GM23338 (cell line): ENCODE measurements at regions not wholly inside any gene's neighbourhood (a gene's known extent, or its start where the extent isn't known, plus 50 kb on each side); places are given as distances from the start of the nearest gene placed in this dataset.

Experiments used
- ATAC-seq: fragments of 200-7000 bp; cut with Tn5 transposase; 3 replicates; pipeline ENCODE4 v1.9.1; 2020
- DNase-seq: peaks from one replicate; pipeline ENCODE4 v3.0.0-alpha.2; 2015; ENCODE audit warnings: low spot score
- H2AFZ ChIP-seq: fragments of 200-600 bp; sonication (generic); 2 replicates; pipeline ENCODE4 v1.8.0; 2016; ENCODE audit warnings: antibody characterized with exemption, mild to moderate bottlenecking, moderate library complexity
- H3F3A ChIP-seq: fragments of 200-600 bp; sonication (generic); replicated peaks from 2 replicates; pipeline ENCODE4 v1.8.0; 2017; ENCODE audit warnings: antibody characterized with exemption, mixed run types, low read depth
- H3K27ac ChIP-seq: fragments of 200-600 bp; sonication (generic); 2 replicates; pipeline ENCODE4 v1.6.1; 2016; ENCODE audit warnings: low read depth
- H3K27me3 ChIP-seq: fragments of 200-600 bp; sonication (generic); 2 replicates; pipeline ENCODE4 v1.8.0; 2016; ENCODE audit warnings: mild to moderate bottlenecking, mixed run types, moderate library complexity; ENCODE audit not compliant: insufficient read depth
- H3K36me3 ChIP-seq: fragments of 200-600 bp; sonication (generic); 2 replicates; pipeline ENCODE4 v1.8.0; 2016; ENCODE audit warnings: mild to moderate bottlenecking; ENCODE audit not compliant: insufficient read depth
- H3K4me1 ChIP-seq: fragments of 200-600 bp; sonication (generic); 2 replicates; pipeline ENCODE4 v1.8.0; 2016; ENCODE audit warnings: mild to moderate bottlenecking, moderate library complexity; ENCODE audit not compliant: insufficient read depth
- H3K4me2 ChIP-seq: fragments of 200-600 bp; sonication (generic); 2 replicates; pipeline ENCODE4 v1.7.1; 2017; ENCODE audit warnings: mixed run types
- H3K4me3 ChIP-seq: fragments of 200-600 bp; sonication (generic); 2 replicates; pipeline ENCODE4 v1.6.1; 2016; ENCODE audit warnings: mixed run types
- H3K79me2 ChIP-seq: fragments of 200-600 bp; sonication (generic); replicated peaks from 2 replicates; pipeline ENCODE4 v1.8.0; 2017; ENCODE audit warnings: mild to moderate bottlenecking; ENCODE audit not compliant: insufficient read depth
- H3K9me2 ChIP-seq: fragments of 200-600 bp; sonication (generic); 2 replicates; pipeline ENCODE4 v1.8.0; 2017; ENCODE audit not compliant: insufficient read depth
- H4K20me1 ChIP-seq: fragments of 200-600 bp; sonication (generic); replicated peaks from 2 replicates; pipeline ENCODE4 v1.8.0; 2017; ENCODE audit warnings: mild to moderate bottlenecking; ENCODE audit not compliant: insufficient read depth
- H3K27ac Mint-ChIP-seq: 2 replicates; pipeline ENCODE4 v1.8.0; 2020; ENCODE audit warnings: inconsistent platforms, mild to moderate bottlenecking, moderate library complexity, mixed read lengths
- H3K27me3 Mint-ChIP-seq: 3 replicates; pipeline ENCODE4 v1.8.0; 2022; ENCODE audit warnings: low read depth, mild to moderate bottlenecking, moderate library complexity, mixed read lengths, inconsistent platforms; ENCODE audit not compliant: insufficient read depth, poor library complexity
- H3K36me3 Mint-ChIP-seq: 3 replicates; pipeline ENCODE4 v1.8.0; 2021; ENCODE audit warnings: low read depth, mild to moderate bottlenecking, inconsistent platforms, moderate library complexity, mixed read lengths
- H3K4me1 Mint-ChIP-seq: 3 replicates; pipeline ENCODE4 v1.8.0; 2020; ENCODE audit warnings: mild to moderate bottlenecking, inconsistent platforms, mixed read lengths
- H3K4me3 Mint-ChIP-seq: 3 replicates; pipeline ENCODE4 v1.8.0; 2021; ENCODE audit warnings: moderate library complexity, mild to moderate bottlenecking, inconsistent platforms, mixed read lengths
- H3K9me3 Mint-ChIP-seq: 3 replicates; pipeline ENCODE4 v1.8.0; 2020; ENCODE audit warnings: moderate library complexity, mild to moderate bottlenecking, inconsistent platforms, mixed read lengths
- CTCF ChIP-seq, 2 experiments: fragments of 200-600 bp in 1 of 2; sonication (generic) in 1 of 2; conservative IDR thresholded peaks; 2 replicates each; pipeline versions ENCODE4 v1.5.1 to v1.6.1; 2016 to 2017; ENCODE audit warnings: antibody characterized with exemption in 2 of 2, low read depth in 2 of 2, mild to moderate bottlenecking in 2 of 2, moderate library complexity in 1 of 2
- EZH2 ChIP-seq: fragments of 200-600 bp; sonication (generic); IDR thresholded peaks from one replicate; pipeline ENCODE4 v1.8.0; 2017; ENCODE audit warnings: antibody characterized with exemption, mild to moderate bottlenecking, low read depth; ENCODE audit not compliant: unreplicated experiment
- EZH2phosphoT487 ChIP-seq: fragments of 200-600 bp; sonication (generic); IDR thresholded peaks from one replicate; pipeline ENCODE4 v1.8.1; 2018; ENCODE audit warnings: antibody characterized with exemption; ENCODE audit not compliant: unreplicated experiment
- NANOG ChIP-seq: IDR thresholded peaks from 2 replicates; pipeline ENCODE4 v1.6.1; 2016; ENCODE audit warnings: antibody characterized with exemption, borderline replicate concordance
- POLR2AphosphoS5 ChIP-seq: IDR thresholded peaks from 2 replicates; pipeline ENCODE4 v1.6.1; 2016; ENCODE audit warnings: antibody characterized with exemption, low read depth
- STAT1 ChIP-seq: IDR thresholded peaks from one replicate; pipeline ENCODE4 v1.6.1; 2016; ENCODE audit warnings: antibody characterized with exemption; ENCODE audit not compliant: unreplicated experiment
- ZNF114 ChIP-seq: fragments of 250-450 bp; sonication (Bioruptor Pico); IDR thresholded peaks from 2 replicates; pipeline ENCODE4 v1.5.0; 2020; ENCODE audit warnings: mild to moderate bottlenecking, moderate library complexity
- ZNF331 ChIP-seq: fragments of 250-450 bp; sonication (Bioruptor Pico); IDR thresholded peaks from 2 replicates; pipeline ENCODE4 v1.5.0; 2020; ENCODE audit warnings: low read depth, mild to moderate bottlenecking, moderate library complexity
- TF ChIP-seq, protein P1 (sequence below): fragments of 250-450 bp; sonication (Bioruptor Pico); IDR thresholded peaks from 2 replicates; pipeline ENCODE4 v1.5.0; 2020; ENCODE audit warnings: mild to moderate bottlenecking, moderate library complexity

- Mint-ChIP-seq H3K27ac (no peak overlapping the region), H3K36me3 (no peaks in the 10 kb centered on the region)
- H3K79me2 ChIP-seq: no peaks in the 10 kb centered on the region
Observed at GRCh38 chr22:23380911-23381310, 199.2 kb downstream of the IGLL1 start.

GRCh38 chr22:23380230-23380573, 199.9 kb downstream of the IGLL1 start:
- no peak overlapping the region for H3K27ac Mint-ChIP-seq

More at GRCh38 chr22:23380911-23381310, 199.2 kb downstream of the IGLL1 start:
- Mint-ChIP-seq H3K4me3 (no peak overlapping the region), H3K4me1 (peaks cover 6% of the 10 kb centered on the region), H3K27me3 (peaks cover 9% of the 10 kb centered on the region), H3K9me3 (no peaks in the 10 kb centered on the region)
- Histone ChIP-seq H2AFZ (no peak overlapping the region), H3K4me2 (no peak overlapping the region), H3K4me3 (no peak overlapping the region), H4K20me1 (no peaks in the 10 kb centered on the region), H3K36me3 (no peaks in the 10 kb centered on the region), H3K27me3 (peaks cover 20% of the 10 kb centered on the region; the same call in 1 of the 2 replicates), H3K27ac (no peak overlapping the region), H3K4me1 (no peaks in the 10 kb centered on the region), H3K9me2 (no peaks in the 10 kb centered on the region), H3F3A (no peaks in the 10 kb centered on the region)
- TF ChIP-seq STAT1 (no peak), EZH2 (no peak), ZNF331 (no peak), CTCF (conservative IDR thresholded peaks at IDR 0.05; ENCODE audit: low read depth in 2 of 2) (no peak), NANOG (no peak), POLR2AphosphoS5 (no peak)
- DNase-seq (no peak), ATAC-seq (no peak)

More at GRCh38 chr22:23380230-23380573, 199.9 kb downstream of the IGLL1 start:
- no peak for DNase-seq
- Histone ChIP-seq H3K9me2 (no peaks in the 10 kb centered on the region), H3K36me3 (no peaks in the 10 kb centered on the region), H3K79me2 (no peaks in the 10 kb centered on the region), H3K4me3 (no peak overlapping the region), H3F3A (no peaks in the 10 kb centered on the region), H2AFZ (no peak overlapping the region), H3K4me1 (no peaks in the 10 kb centered on the region), H3K27me3 (peaks cover 27% of the 10 kb centered on the region; the same call in 1 of the 2 replicates), H3K27ac (no peak overlapping the region), H4K20me1 (no peaks in the 10 kb centered on the region), H3K4me2 (no peak overlapping the region)
- Mint-ChIP-seq H3K4me1 (peaks cover 6% of the 10 kb centered on the region), H3K27me3 (peaks cover 11% of the 10 kb centered on the region), H3K9me3 (no peaks in the 10 kb centered on the region), H3K36me3 (no peaks in the 10 kb centered on the region), H3K4me3 (no peak overlapping the region)
- ATAC-seq: no peak
- TF ChIP-seq STAT1: no peak
- TF ChIP-seq CTCF (conservative IDR thresholded peaks at IDR 0.05; ENCODE audit: low read depth in 2 of 2): no peak
- no peak for TF ChIP-seq POLR2AphosphoS5
- TF ChIP-seq EZH2phosphoT487: no peak
- TF ChIP-seq ZNF114: no peak
- TF ChIP-seq, protein P1, sequence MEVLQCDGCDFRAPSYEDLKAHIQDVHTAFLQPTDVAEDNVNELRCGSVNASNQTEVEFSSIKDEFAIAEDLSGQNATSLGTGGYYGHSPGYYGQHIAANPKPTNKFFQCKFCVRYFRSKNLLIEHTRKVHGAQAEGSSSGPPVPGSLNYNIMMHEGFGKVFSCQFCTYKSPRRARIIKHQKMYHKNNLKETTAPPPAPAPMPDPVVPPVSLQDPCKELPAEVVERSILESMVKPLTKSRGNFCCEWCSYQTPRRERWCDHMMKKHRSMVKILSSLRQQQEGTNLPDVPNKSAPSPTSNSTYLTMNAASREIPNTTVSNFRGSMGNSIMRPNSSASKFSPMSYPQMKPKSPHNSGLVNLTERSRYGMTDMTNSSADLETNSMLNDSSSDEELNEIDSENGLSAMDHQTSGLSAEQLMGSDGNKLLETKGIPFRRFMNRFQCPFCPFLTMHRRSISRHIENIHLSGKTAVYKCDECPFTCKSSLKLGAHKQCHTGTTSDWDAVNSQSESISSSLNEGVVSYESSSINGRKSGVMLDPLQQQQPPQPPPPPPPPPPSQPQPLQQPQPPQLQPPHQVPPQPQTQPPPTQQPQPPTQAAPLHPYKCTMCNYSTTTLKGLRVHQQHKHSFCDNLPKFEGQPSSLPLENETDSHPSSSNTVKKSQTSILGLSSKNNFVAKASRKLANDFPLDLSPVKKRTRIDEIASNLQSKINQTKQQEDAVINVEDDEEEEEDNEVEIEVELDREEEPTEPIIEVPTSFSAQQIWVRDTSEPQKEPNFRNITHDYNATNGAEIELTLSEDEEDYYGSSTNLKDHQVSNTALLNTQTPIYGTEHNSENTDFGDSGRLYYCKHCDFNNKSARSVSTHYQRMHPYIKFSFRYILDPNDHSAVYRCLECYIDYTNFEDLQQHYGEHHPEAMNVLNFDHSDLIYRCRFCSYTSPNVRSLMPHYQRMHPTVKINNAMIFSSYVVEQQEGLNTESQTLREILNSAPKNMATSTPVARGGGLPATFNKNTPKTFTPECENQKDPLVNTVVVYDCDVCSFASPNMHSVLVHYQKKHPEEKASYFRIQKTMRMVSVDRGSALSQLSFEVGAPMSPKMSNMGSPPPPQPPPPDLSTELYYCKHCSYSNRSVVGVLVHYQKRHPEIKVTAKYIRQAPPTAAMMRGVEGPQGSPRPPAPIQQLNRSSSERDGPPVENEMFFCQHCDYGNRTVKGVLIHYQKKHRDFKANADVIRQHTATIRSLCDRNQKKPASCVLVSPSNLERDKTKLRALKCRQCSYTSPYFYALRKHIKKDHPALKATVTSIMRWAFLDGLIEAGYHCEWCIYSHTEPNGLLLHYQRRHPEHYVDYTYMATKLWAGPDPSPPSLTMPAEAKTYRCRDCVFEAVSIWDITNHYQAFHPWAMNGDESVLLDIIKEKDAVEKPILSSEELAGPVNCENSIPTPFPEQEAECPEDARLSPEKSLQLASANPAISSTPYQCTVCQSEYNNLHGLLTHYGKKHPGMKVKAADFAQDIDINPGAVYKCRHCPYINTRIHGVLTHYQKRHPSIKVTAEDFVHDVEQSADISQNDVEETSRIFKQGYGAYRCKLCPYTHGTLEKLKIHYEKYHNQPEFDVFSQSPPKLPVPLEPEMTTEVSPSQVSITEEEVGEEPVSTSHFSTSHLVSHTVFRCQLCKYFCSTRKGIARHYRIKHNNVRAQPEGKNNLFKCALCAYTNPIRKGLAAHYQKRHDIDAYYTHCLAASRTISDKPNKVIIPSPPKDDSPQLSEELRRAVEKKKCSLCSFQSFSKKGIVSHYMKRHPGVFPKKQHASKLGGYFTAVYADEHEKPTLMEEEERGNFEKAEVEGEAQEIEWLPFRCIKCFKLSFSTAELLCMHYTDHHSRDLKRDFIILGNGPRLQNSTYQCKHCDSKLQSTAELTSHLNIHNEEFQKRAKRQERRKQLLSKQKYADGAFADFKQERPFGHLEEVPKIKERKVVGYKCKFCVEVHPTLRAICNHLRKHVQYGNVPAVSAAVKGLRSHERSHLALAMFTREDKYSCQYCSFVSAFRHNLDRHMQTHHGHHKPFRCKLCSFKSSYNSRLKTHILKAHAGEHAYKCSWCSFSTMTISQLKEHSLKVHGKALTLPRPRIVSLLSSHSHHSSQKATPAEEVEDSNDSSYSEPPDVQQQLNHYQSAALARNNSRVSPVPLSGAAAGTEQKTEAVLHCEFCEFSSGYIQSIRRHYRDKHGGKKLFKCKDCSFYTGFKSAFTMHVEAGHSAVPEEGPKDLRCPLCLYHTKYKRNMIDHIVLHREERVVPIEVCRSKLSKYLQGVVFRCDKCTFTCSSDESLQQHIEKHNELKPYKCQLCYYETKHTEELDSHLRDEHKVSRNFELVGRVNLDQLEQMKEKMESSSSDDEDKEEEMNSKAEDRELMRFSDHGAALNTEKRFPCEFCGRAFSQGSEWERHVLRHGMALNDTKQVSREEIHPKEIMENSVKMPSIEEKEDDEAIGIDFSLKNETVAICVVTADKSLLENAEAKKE (CRISPR knock-in tag): no peak
- no peak for TF ChIP-seq ZNF331
